Keratinocyte (primary cell): ENCODE measurements at regions not wholly inside any gene's neighbourhood (a gene's known extent, or its start where the extent isn't known, plus 50 kb on each side); places are given as distances from the start of the nearest gene placed in this dataset.

ENCODE experiments used
- DNase-seq: peaks from one replicate; pipeline ENCODE4 v3.0.0-alpha.2; 2011; ENCODE audit warnings: low read depth, missing footprints, low spot score
- FAIRE-seq: peaks from 2 replicates; lab custom pipeline; 2011; peaks lifted over from hg19 to GRCh38; lab: Jason Lieb, UNC
- H2AFZ ChIP-seq: 2 replicates; pipeline ENCODE4 v1.6.0; 2012; ENCODE audit warnings: low read length, control low read depth, inconsistent platforms; ENCODE audit not compliant: control insufficient read depth
- H3K27ac ChIP-seq: 2 replicates; pipeline ENCODE4 v1.5.1; 2011; ENCODE audit warnings: low read length; ENCODE audit not compliant: control insufficient read depth, insufficient read depth
- H3K27me3 ChIP-seq: 3 replicates; pipeline ENCODE4 v1.6.0; 2011; ENCODE audit warnings: low read length; ENCODE audit not compliant: control insufficient read depth, insufficient read depth; ENCODE audit errors: extremely low read depth
- H3K36me3 ChIP-seq, 2 experiments: 2 replicates in 1 of 2; 3 replicates in 1 of 2; pipeline ENCODE4 v1.5.1; 2011; ENCODE audit warnings: low read length in 2 of 2, mild to moderate bottlenecking in 1 of 2; ENCODE audit not compliant: control insufficient read depth in 2 of 2, insufficient read depth in 2 of 2; ENCODE audit errors: extremely low read depth in 1 of 2
- H3K4me1 ChIP-seq: 3 replicates; pipeline ENCODE4 v1.5.1; 2011; ENCODE audit warnings: low read length; ENCODE audit not compliant: control insufficient read depth, insufficient read depth; ENCODE audit errors: extremely low read depth
- H3K4me2 ChIP-seq: 3 replicates; pipeline ENCODE4 v1.6.0; 2011; ENCODE audit warnings: low read depth, low read length; ENCODE audit not compliant: control insufficient read depth, insufficient read depth; ENCODE audit errors: extremely low read depth
- H3K4me3 ChIP-seq, 3 experiments: fragments of 200-600 bp in 1 of 3; sonication (generic) in 1 of 3; 2 replicates in 2 of 3; 3 replicates in 1 of 3; pipeline ENCODE4 v1.5.1; 2011 to 2016; ENCODE audit warnings: low read length in 3 of 3, mild to moderate bottlenecking in 3 of 3, control low read depth in 2 of 3, inconsistent platforms in 1 of 3, low read depth in 1 of 3, mixed read lengths in 1 of 3, mixed run types in 1 of 3, moderate library complexity in 1 of 3; ENCODE audit not compliant: control insufficient read depth in 2 of 3, insufficient read depth in 2 of 3; ENCODE audit errors: extremely low read depth in 1 of 3
- H3K79me2 ChIP-seq: 2 replicates; pipeline ENCODE4 v1.6.0; 2012; ENCODE audit warnings: low read length; ENCODE audit not compliant: control insufficient read depth, insufficient read depth
- H3K9ac ChIP-seq: 3 replicates; pipeline ENCODE4 v1.6.0; 2011; ENCODE audit warnings: low read length; ENCODE audit not compliant: control insufficient read depth, insufficient read depth; ENCODE audit errors: extremely low read depth
- H3K9me1 ChIP-seq: 3 replicates; pipeline ENCODE4 v1.6.0; 2011; ENCODE audit warnings: low read length; ENCODE audit not compliant: control insufficient read depth, insufficient read depth; ENCODE audit errors: extremely low read depth
- H3K9me3 ChIP-seq: 2 replicates; pipeline ENCODE4 v1.5.1; 2012; ENCODE audit warnings: low read depth, low read length; ENCODE audit not compliant: control insufficient read depth
- H4K20me1 ChIP-seq: 3 replicates; pipeline ENCODE4 v1.6.0; 2011; ENCODE audit warnings: low read length; ENCODE audit not compliant: control insufficient read depth, insufficient read depth; ENCODE audit errors: extremely low read depth
- CTCF ChIP-seq, 3 experiments: IDR thresholded peaks in 1 of 3; conservative IDR thresholded peaks in 1 of 3; optimal IDR thresholded peaks in 1 of 3; 2 replicates in 2 of 3; 3 replicates in 1 of 3; pipeline versions ENCODE3 to v1.5.1; 2011; ENCODE audit warnings: low read length in 3 of 3, mild to moderate bottlenecking in 3 of 3, moderate library complexity in 2 of 3, control low read depth in 1 of 3, inconsistent platforms in 1 of 3; ENCODE audit not compliant: insufficient read depth in 2 of 3; ENCODE audit errors: extremely low read depth in 1 of 3
- EZH2 ChIP-seq: IDR thresholded peaks from one replicate; pipeline ENCODE4 v1.6.1; 2012; ENCODE audit warnings: inconsistent platforms, mild to moderate bottlenecking, low read length, moderate library complexity
- dilution Hi-C: fragments of 300-500 bp; cut with MboI; formaldehyde crosslinking; loops from one replicate; pipeline ENCODE4 v1.7.0; 2020; ENCODE audit warnings: low sequenced_read_pairs; ENCODE audit not compliant: extremely low pct_ligation_motif_present

- no peak overlapping the region for H3K27ac ChIP-seq
Observed at GRCh38 chr5:93158841-93159240, 422.2 kb downstream of the NR2F1-AS1 start.

DNA sequence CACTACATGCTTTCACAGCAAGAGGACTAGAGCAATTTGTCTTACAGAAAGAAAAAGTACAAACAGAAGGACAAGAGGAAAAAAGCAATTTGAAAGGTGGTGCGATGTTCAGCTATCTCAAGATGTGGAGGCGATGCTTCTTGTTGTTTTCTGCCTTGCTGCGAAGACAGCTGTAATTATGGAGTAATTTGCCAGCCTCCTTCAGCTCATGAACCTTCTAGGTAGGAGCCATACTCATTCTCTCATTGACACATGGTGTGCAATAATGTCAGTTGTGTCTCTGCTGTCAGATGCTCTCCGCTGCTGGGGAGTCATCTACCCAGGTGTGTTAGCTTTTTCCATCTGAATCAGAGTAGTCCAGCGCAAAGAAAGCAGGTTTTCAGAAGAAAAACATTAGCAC is 424.5 kb downstream of the NR2F1-AS1 start:
- Histone ChIP-seq H3K4me3 (no peak overlapping the region), H3K27me3 (no peaks in the 10 kb centered on the region), H3K9ac (no peak overlapping the region), H3K4me1 (peaks cover 4% of the 10 kb centered on the region), H3K36me3 (no peaks in the 10 kb centered on the region), H3K79me2 (no peaks in the 10 kb centered on the region), H3K9me1 (no peaks in the 10 kb centered on the region), H3K27ac (no peak overlapping the region), H2AFZ (no peak overlapping the region), H3K4me2 (no peak overlapping the region), H4K20me1 (no peaks in the 10 kb centered on the region), H3K9me3 (no peaks in the 10 kb centered on the region)
- no peak for FAIRE-seq
- dilution Hi-C loops = no loop called here
- no peak for DNase-seq
- no peak for TF ChIP-seq EZH2
- TF ChIP-seq CTCF (optimal IDR thresholded peaks at IDR 0.05 in 1 of 3, IDR thresholded peaks at IDR 0.05 in 1 of 3, conservative IDR thresholded peaks at IDR 0.05 in 1 of 3; ENCODE audit: extremely low read depth in 1 of 3, insufficient read depth in 2 of 3, low read length in 3 of 3) = no peak

More at GRCh38 chr5:93158841-93159240, 422.2 kb downstream of the NR2F1-AS1 start:
- no peaks in the 10 kb centered on the region for H3K9me3 ChIP-seq
- TF ChIP-seq EZH2 (no peak), CTCF (optimal IDR thresholded peaks at IDR 0.05 in 1 of 3, IDR thresholded peaks at IDR 0.05 in 1 of 3, conservative IDR thresholded peaks at IDR 0.05 in 1 of 3; ENCODE audit: extremely low read depth in 1 of 3, insufficient read depth in 2 of 3, low read length in 3 of 3) (no peak)
- no peak for DNase-seq
- peaks cover 20% of the 10 kb centered on the region for H3K4me1 ChIP-seq
- H3K36me3 ChIP-seq = no peaks in the 10 kb centered on the region
- H3K4me2 ChIP-seq = no peak overlapping the region
- no peak overlapping the region for H3K9ac ChIP-seq
- no peaks in the 10 kb centered on the region for H3K9me1 ChIP-seq
- no peaks in the 10 kb centered on the region for H4K20me1 ChIP-seq
- dilution Hi-C loops = no loop called here
- H3K79me2 ChIP-seq = no peaks in the 10 kb centered on the region
- no peak overlapping the region for H3K4me3 ChIP-seq
- no peaks in the 10 kb centered on the region for H3K27me3 ChIP-seq
- H2AFZ ChIP-seq = peak overlapping the region; percentile 45
- peak; percentile 62 for FAIRE-seq
